Stimulated activated CD4-positive, alpha-beta T cell treated with anti-CD3 and anti-CD28 coated beads, Interleukin-4, amount 100 ng/mL, for 1 hour (primary cell): ENCODE measurements at regions not wholly inside any gene's neighbourhood (a gene's known extent, or its start where the extent isn't known, plus 50 kb on each side); places are given as distances from the start of the nearest gene placed in this dataset.
"Not testable (repeated sequence)": the region's sequence is repeated elsewhere in the genome, so short reads cannot be mapped to it uniquely, and the experiment has no call there.

Experiments used
- DNase-seq: peaks from one replicate; pipeline ENCODE4 v3.0.0-alpha.2; 2020

- DNase-seq = no peak
Observed at GRCh38 chr2:7094231-7094741, 177.1 kb downstream of the RNF144A start.

GRCh38 chr2:7096726-7097352 is 179.6 kb downstream of the RNF144A start:
- DNase-seq = no peak

- DNase-seq = peak; percentile 75
Observed at GRCh38 chr2:7097353-7097895, 180.2 kb downstream of the RNF144A start.

GRCh38 chr2:7098816-7099215 is 181.6 kb downstream of the RNF144A start:
- DNase-seq = no peak

GRCh38 chr2:7099687-7100086 is 182.5 kb downstream of the RNF144A start:
- DNase-seq = not testable (repeated sequence)

- no peak for DNase-seq
Observed at GRCh38 chr2:7102826-7103225, 185.6 kb downstream of the RNF144A start.

- DNase-seq = no peak
Observed at GRCh38 chr2:7108792-7109532, 191.8 kb downstream of the RNF144A start.

- no peak for DNase-seq
Observed at GRCh38 chr2:7109533-7109885, 192.3 kb downstream of the RNF144A start.

GRCh38 chr2:7111626-7112025 is 194.4 kb downstream of the RNF144A start:
- DNase-seq = no peak

GRCh38 chr2:7115364-7115763 is 198.2 kb downstream of the RNF144A start:
- DNase-seq = no peak

- no peak for DNase-seq
Observed at GRCh38 chr2:7115906-7116305, 198.7 kb downstream of the RNF144A start.

GRCh38 chr2:7116511-7116910 is 199.3 kb downstream of the RNF144A start:
- DNase-seq = no peak

- no peak for DNase-seq
Observed at GRCh38 chr2:7117076-7117475, 199.9 kb downstream of the RNF144A start.

GRCh38 chr2:7118606-7119131 is 201.5 kb downstream of the RNF144A start:
- DNase-seq = no peak

- DNase-seq = no peak
Observed at GRCh38 chr2:7119132-7119835, 202.1 kb downstream of the RNF144A start.

- DNase-seq = no peak
Observed at GRCh38 chr2:7121851-7122250, 204.6 kb downstream of the RNF144A start.

- DNase-seq = no peak
Observed at GRCh38 chr2:7127156-7127555, 209.9 kb downstream of the RNF144A start.

- no peak for DNase-seq
Observed at GRCh38 chr2:7127687-7128086, 210.5 kb downstream of the RNF144A start.

GRCh38 chr2:7131261-7131660 is 214.0 kb downstream of the RNF144A start:
- DNase-seq = no peak

- DNase-seq = no peak
Observed at GRCh38 chr2:7132753-7133152, 215.5 kb downstream of the RNF144A start.

- DNase-seq = no peak
Observed at GRCh38 chr2:7133521-7133920, 216.3 kb downstream of the RNF144A start.

GRCh38 chr2:7140306-7140705 is 223.1 kb downstream of the RNF144A start:
- no peak for DNase-seq

GRCh38 chr2:7145707-7146106 is 228.5 kb downstream of the RNF144A start:
- DNase-seq = no peak
